ENCODE measurements at regions not wholly inside any gene's neighbourhood (a gene's known extent, or its start where the extent isn't known, plus 50 kb on each side); places are given as distances from the start of the nearest gene placed in this dataset.
"Not testable (repeated sequence)": the region's sequence is repeated elsewhere in the genome, so short reads cannot be mapped to it uniquely, and the experiment has no call there.

- Histone ChIP-seq H3K27ac (ENCODE audit: poor library complexity, severe bottlenecking) (no peak overlapping the region), H3K4me1 (ENCODE audit: insufficient read depth, poor library complexity, severe bottlenecking) (peaks cover 42% of the 10 kb centered on the region), H3K9me3 (ENCODE audit: severe bottlenecking) (no peaks in the 10 kb centered on the region), H3K36me3 (ENCODE audit: low read depth) (no peaks in the 10 kb centered on the region), H3K4me3 (ENCODE audit: severe bottlenecking) (no peak overlapping the region), H3K27me3 (ENCODE audit: insufficient read depth, poor library complexity, severe bottlenecking) (no peaks in the 10 kb centered on the region)
- TF ChIP-seq CTCF (IDR thresholded peaks at IDR 0.05; ENCODE audit: poor library complexity, severe bottlenecking) = peak; percentile 45
- DNase-seq (ENCODE audit: low spot score) (no peak), ATAC-seq (ENCODE audit: low read depth) (peak; percentile 8; the same call in 1 of the 3 replicates)
Measured at GRCh38 chr15:31439328-31439727, 112.7 kb downstream of the KLF13 start.

GRCh38 chr15:31440216-31440615 lies 113.6 kb downstream of the KLF13 start:
- not testable (repeated sequence) for DNase-seq (ENCODE audit: low spot score); H3K9me3 ChIP-seq (ENCODE audit: severe bottlenecking); H3K4me3 ChIP-seq (ENCODE audit: severe bottlenecking); ATAC-seq (ENCODE audit: low read depth); H3K36me3 ChIP-seq (ENCODE audit: low read depth); H3K27ac ChIP-seq (ENCODE audit: poor library complexity, severe bottlenecking); H3K27me3 ChIP-seq (ENCODE audit: insufficient read depth, poor library complexity, severe bottlenecking)
- peaks cover 35% of the 10 kb centered on the region for H3K4me1 ChIP-seq (ENCODE audit: insufficient read depth, poor library complexity, severe bottlenecking)

- Histone ChIP-seq H3K4me3 (ENCODE audit: severe bottlenecking) (peak overlapping the region; percentile 12), H3K9me3 (ENCODE audit: severe bottlenecking) (no peaks in the 10 kb centered on the region), H3K4me1 (ENCODE audit: insufficient read depth, poor library complexity, severe bottlenecking) (peaks cover 29% of the 10 kb centered on the region), H3K36me3 (ENCODE audit: low read depth) (no peaks in the 10 kb centered on the region), H3K27me3 (ENCODE audit: insufficient read depth, poor library complexity, severe bottlenecking) (no peaks in the 10 kb centered on the region), H3K27ac (ENCODE audit: poor library complexity, severe bottlenecking) (no peak overlapping the region)
- DNase-seq (ENCODE audit: low spot score) (no peak), ATAC-seq (ENCODE audit: low read depth) (no peak)
- no peak for TF ChIP-seq CTCF (IDR thresholded peaks at IDR 0.05; ENCODE audit: poor library complexity, severe bottlenecking)
Measured at GRCh38 chr15:31440754-31441311, 114.2 kb downstream of the KLF13 start.

- peak overlapping the region; percentile 68 for H3K27ac ChIP-seq (ENCODE audit: poor library complexity, severe bottlenecking)
- no peaks in the 10 kb centered on the region for H3K27me3 ChIP-seq (ENCODE audit: insufficient read depth, poor library complexity, severe bottlenecking)
- ATAC-seq (ENCODE audit: low read depth) = no peak
- no peaks in the 10 kb centered on the region for H3K36me3 ChIP-seq (ENCODE audit: low read depth)
- no peak for TF ChIP-seq CTCF (IDR thresholded peaks at IDR 0.05; ENCODE audit: poor library complexity, severe bottlenecking)
- DNase-seq (ENCODE audit: low spot score) = no peak
- no peak overlapping the region for H3K4me3 ChIP-seq (ENCODE audit: severe bottlenecking)
- peaks cover 29% of the 10 kb centered on the region for H3K4me1 ChIP-seq (ENCODE audit: insufficient read depth, poor library complexity, severe bottlenecking)
- no peaks in the 10 kb centered on the region for H3K9me3 ChIP-seq (ENCODE audit: severe bottlenecking)
Measured at GRCh38 chr15:31442226-31442625, 115.6 kb downstream of the KLF13 start.

GRCh38 chr15:31442699-31443111 lies 116.1 kb downstream of the KLF13 start:
- H3K4me3 ChIP-seq (ENCODE audit: severe bottlenecking) = no peak overlapping the region
- ATAC-seq (ENCODE audit: low read depth) (peak; percentile 70), DNase-seq (ENCODE audit: low spot score) (peak; percentile 68)
- no peaks in the 10 kb centered on the region for H3K27me3 ChIP-seq (ENCODE audit: insufficient read depth, poor library complexity, severe bottlenecking)
- H3K36me3 ChIP-seq (ENCODE audit: low read depth) = no peaks in the 10 kb centered on the region
- TF ChIP-seq CTCF (IDR thresholded peaks at IDR 0.05; ENCODE audit: poor library complexity, severe bottlenecking) = peak; percentile 48
- peak overlapping the region; percentile 68 for H3K27ac ChIP-seq (ENCODE audit: poor library complexity, severe bottlenecking)
- H3K4me1 ChIP-seq (ENCODE audit: insufficient read depth, poor library complexity, severe bottlenecking) = peaks cover 29% of the 10 kb centered on the region
- H3K9me3 ChIP-seq (ENCODE audit: severe bottlenecking) = no peaks in the 10 kb centered on the region
